Renal pelvis (tissue), 1 donor: ENCODE measurements at regions not wholly inside any gene's neighbourhood (a gene's known extent, or its start where the extent isn't known, plus 50 kb on each side); places are given as distances from the start of the nearest gene placed in this dataset.
A peak's percentile ranks its signal among the peaks of the same experiment; 100 is the strongest.
"Not testable (repeated sequence)": the region's sequence is repeated elsewhere in the genome, so short reads cannot be mapped to it uniquely, and the experiment has no call there.

Experiments
- DNase-seq: peaks from one replicate; pipeline ENCODE4 v3.0.0-alpha.2; 2013

DNA sequence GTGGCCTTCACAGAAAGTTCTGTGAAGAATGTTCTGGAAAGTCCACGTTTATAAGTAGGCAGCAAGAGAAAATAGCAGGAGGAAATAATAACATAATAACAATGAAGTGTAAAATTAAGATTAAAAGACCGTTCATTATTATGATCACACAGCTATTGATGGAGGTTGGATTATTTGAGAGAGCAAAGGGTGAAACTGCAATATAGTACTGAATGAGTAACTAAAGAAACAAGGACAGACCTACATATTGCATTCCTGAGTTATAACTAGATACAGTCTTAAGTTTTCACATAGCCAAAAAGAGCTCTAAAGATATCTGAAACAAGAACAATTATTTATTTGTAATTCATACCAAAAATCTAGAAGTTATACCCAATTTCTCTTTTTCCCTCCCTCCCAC lies 122.9 kb upstream of the TMEM164 start:
- DNase-seq, result no peak

DNA sequence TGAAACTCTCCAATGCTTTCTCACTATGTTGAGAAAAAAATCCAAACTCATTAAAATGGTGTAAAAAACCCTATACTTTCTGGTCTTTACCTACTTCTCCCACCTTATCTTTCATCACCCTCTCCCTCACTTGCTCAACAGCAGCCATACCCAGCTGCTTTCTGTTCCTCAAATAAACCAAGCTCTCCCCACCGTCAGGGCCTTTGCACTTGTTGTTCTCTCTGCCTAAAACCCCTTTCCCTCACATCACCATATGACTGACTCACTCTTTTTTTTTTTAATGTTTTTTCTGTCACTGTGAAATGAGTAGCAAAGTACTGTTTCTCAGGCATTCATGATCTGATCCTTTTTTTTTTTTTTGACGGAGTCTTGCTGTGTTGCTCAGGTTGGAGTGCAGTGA lies 122.3 kb upstream of the TMEM164 start:
- no peak for DNase-seq

GRCh38 chrX:109886122-109886761 lies 116.7 kb upstream of the TMEM164 start:
- DNase-seq, result peak; percentile 23

DNA sequence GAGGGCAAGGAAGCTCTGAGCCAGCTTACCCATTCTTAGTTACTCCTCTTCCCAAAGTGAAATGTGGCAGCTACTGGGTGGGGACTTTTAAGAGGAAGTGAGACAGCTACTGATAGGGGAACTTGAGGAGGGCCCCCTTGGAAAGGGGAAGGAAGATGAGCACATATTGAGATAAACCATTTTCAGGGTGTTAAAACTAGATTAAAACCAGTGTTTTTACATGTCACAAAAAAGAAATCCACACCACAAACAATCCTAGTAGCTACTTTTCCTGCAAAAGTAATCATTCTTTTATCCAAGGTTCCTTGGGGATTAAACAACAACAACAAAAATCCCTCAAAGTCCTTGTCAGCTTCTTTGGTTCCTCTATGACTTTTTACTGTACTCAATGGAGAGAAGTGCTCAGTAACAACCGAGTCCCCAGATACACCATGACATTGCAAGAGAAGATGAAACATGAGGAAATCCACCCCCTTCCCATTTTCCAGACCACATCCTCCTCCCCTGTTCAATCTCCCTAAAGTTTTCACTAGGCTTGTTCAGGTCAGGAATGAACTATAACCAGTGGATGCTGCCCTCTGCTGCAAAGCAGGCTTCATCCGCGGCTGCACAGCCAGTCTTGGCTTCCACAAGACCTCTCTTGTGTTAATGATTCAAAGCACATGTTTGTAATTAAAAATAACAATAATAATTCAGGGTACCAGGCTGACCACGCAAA lies 113.5 kb upstream of the TMEM164 start:
- DNase-seq, result peak; percentile 4

- DNase-seq, result no peak
Measured at GRCh38 chrX:109890300-109890699, 112.6 kb upstream of the TMEM164 start.

- DNase-seq, result peak; percentile 48
Measured at GRCh38 chrX:109890910-109891502, 111.9 kb upstream of the TMEM164 start.

DNA sequence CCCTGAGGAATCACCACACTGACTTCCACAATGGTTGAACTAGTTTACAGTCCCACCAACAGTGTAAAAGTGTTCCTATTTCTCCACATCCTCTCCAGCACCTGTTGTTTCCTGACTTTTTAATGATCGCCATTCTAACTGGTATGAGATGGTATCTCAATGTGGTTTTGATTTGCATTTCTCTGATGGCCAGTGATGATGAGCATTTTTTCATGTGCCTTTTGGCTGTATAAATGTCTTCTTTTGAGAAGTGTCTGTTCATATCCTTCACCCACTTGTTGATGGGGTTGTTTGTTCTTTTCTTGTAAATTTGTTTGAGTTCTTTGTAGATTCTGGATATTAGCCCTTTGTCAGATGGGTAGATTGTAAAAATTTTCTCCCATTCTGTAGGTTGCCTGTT lies 106.9 kb upstream of the TMEM164 start:
- not testable (repeated sequence) for DNase-seq

DNA sequence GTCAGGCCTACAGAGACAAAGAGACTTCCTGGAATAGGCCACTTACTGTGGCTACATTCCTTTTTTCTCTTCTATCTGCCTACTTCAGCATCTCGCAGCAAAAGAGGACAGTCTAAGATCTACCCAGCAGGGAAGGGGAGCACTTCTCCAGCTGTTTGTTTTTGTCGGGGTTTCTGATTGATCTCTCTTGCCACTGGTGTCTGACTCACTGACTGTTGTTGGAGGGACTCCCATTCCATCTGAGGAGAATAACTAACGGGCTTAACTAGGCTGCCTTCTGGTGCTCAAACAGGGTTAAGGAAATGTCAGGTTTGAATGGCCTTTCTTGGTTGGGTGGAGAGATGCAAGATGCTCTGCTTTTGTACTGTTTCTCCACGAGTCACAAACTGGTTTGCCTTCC lies 100.2 kb upstream of the TMEM164 start:
- no peak for DNase-seq

- no peak for DNase-seq
Measured at GRCh38 chrX:109911046-109911445, 91.9 kb upstream of the TMEM164 start.

- DNase-seq, result not testable (repeated sequence)
Measured at GRCh38 chrX:109912993-109913392, 89.9 kb upstream of the TMEM164 start.

- DNase-seq, result no peak
Measured at GRCh38 chrX:109914114-109914849, 88.6 kb upstream of the TMEM164 start.

DNA sequence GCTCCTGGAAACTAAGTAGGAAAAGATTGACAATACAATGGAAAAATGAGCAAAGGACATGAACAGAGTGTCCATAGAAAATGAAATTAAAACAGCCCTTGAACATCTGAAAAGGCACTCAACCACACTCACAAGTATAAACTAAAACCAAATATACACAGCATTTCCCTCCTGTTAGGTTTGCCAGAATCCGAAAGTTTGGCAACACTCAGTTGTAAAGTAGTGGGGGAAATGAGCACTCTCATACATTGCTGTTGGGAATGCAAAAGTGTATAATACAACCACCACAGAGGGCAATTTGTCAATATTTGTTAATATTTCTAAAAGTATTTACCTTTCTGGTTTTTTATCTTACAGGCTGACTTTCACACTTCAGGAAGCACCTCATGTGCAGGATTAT lies 84.2 kb upstream of the TMEM164 start:
- no peak for DNase-seq

DNA sequence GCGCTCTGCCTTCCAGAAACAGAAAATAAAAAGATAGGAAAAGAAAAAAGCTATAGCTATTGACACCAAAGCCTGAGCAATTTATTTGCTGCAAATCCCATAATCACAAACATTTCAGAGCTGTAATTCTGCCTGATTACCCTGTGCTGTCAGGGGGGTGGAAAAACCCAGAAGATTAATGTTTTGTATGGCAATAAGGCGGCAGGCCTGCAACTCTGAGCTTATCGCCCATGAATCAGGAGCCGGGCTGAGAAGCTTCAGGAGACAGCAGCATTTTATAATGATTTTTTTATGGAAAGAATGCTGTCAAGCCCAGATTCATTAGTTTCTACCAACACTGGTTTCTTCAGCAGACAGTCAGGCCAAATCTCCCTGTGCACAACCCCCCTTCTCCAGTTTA lies 82.6 kb upstream of the TMEM164 start:
- no peak for DNase-seq

- DNase-seq, result no peak
Measured at GRCh38 chrX:109920868-109921267, 82.0 kb upstream of the TMEM164 start.

DNA sequence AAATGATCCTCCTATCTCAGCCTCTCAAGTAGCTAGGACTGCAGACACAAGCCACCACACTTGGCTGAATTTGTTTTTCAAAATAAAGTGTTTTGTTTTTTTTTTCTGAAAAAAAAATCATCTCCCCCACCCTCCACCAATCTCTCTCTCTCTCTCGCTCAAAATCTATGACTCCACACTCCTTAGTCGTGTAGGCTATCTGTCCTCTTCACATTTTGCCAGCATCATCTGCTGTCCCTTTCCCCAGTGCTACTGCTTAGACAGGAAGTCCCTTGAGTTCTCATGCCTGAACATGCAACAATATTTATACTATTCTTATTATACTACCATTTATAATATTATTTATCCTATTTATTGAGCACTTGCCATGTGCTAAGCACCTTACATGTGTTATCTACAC lies 80.7 kb upstream of the TMEM164 start:
- no peak for DNase-seq

GRCh38 chrX:109925003-109925402 lies 77.9 kb upstream of the TMEM164 start:
- not testable (repeated sequence) for DNase-seq

GRCh38 chrX:109925656-109926055 lies 77.3 kb upstream of the TMEM164 start:
- no peak for DNase-seq

- no peak for DNase-seq
Measured at GRCh38 chrX:109926118-109926517, 76.8 kb upstream of the TMEM164 start.

DNA sequence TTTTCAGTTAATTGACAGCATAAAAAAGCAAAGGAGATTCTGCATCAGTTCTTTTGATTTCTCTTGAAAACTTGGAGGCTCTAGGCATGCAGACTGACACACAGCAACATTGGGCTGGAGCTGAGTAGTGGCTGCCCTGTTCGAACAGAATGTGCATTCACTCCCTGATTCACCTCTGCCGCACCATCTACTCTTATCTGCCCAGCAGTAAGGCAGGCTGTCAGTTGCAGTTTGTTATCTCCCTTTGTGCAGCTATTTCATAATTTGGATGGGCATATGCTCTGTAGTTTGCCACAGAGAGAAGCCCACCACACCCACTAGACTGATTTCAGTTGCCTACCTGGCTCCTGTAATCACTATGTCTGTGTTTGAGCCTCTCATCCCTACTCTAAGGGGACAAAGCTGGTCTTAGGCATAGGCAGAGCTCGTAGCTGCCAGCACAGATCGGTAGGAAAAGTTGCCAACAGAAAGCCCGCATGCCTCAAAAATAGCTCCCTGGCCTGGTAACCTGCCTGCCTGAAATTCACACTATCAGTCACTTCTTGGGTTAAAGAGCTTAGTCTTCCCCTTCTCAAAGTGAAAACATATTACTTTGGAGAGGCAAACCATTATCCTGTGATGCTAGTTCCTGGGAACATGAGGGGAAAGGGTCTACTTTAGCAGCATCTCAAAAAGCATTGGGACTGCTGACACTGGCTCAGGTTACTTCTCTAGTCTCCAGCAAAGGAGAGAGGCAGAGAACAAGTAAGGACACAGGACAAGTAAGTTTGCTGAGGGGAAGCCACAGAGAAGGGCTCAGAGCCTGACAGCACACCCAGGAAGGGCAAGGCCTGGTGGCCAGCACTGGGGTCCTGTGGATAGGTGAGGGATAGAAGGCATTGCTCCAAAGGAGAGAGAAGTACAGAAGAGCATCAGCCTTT lies 75.9 kb upstream of the TMEM164 start:
- no peak for DNase-seq

DNA sequence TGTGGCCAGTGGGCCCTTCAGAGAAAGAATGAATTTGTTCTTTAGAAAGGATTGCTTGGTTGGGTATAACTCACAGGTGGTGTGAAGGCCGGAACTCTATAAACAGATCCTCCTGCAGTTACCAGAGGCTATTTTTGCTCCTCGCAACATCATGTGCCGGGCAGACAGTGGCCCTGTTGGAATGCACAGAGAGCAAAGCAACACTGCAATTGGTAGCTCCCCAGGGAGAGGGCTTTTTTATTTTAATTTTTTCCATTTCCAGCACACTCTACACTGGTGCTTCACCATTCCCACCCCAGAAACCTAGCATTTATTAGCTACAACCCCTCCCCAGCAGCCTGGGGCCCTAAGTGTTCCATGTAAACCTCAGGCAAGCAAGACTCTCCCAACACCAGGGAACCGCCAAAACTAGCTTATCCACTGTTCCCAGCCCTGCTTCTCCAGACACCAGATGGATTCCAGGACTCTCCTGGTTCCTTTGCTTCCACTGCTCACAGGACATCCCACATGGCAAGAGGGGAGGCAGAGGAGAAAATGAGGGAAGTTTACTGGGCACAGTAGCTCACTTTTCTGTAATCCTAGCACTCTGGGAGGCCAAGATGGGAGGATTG lies 75.1 kb upstream of the TMEM164 start:
- DNase-seq, result no peak
